HG02981 (cell line): ENCODE measurements at regions not wholly inside any gene's neighbourhood (a gene's known extent, or its start where the extent isn't known, plus 50 kb on each side); places are given as distances from the start of the nearest gene placed in this dataset.
"Not testable (repeated sequence)": the region's sequence is repeated elsewhere in the genome, so short reads cannot be mapped to it uniquely, and the experiment has no call there.

Source experiments
- ATAC-seq: cut with Tn5 transposase; IDR thresholded peaks from one replicate; pipeline ENCODE4 v1.9.1; 2021; ENCODE audit warnings: mild to moderate bottlenecking, moderate library complexity; ENCODE audit not compliant: unreplicated experiment

GRCh38 chr6:22157233-22157632 lies 139.6 kb downstream of the PRL start:
- no peak for ATAC-seq

- ATAC-seq = no peak
Measured at GRCh38 chr6:22164236-22164635, 132.6 kb downstream of the PRL start.

GRCh38 chr6:22171006-22171405 lies 125.8 kb downstream of the PRL start:
- not testable (repeated sequence) for ATAC-seq

GRCh38 chr6:22171885-22172284 lies 125.0 kb downstream of the PRL start:
- ATAC-seq = not testable (repeated sequence)

- ATAC-seq = no peak
Measured at GRCh38 chr6:22173311-22173710, 123.5 kb downstream of the PRL start.

GRCh38 chr6:22180250-22180649 lies 116.6 kb downstream of the PRL start:
- not testable (repeated sequence) for ATAC-seq

- no peak for ATAC-seq
Measured at GRCh38 chr6:22184371-22184770, 112.5 kb downstream of the PRL start.

GRCh38 chr6:22189946-22190345 lies 106.9 kb downstream of the PRL start:
- ATAC-seq = no peak

GRCh38 chr6:22194188-22194921 lies 102.5 kb downstream of the PRL start:
- ATAC-seq = peak; percentile 44

- ATAC-seq = no peak
Measured at GRCh38 chr6:22199771-22200170, 97.1 kb downstream of the PRL start.

GRCh38 chr6:22204153-22204552 lies 92.7 kb downstream of the PRL start:
- no peak for ATAC-seq

GRCh38 chr6:22205266-22205665 lies 91.6 kb downstream of the PRL start:
- no peak for ATAC-seq

- no peak for ATAC-seq
Measured at GRCh38 chr6:22206106-22206505, 90.7 kb downstream of the PRL start.

GRCh38 chr6:22208026-22208425 lies 88.8 kb downstream of the PRL start:
- ATAC-seq = no peak

GRCh38 chr6:22214314-22214713 lies 82.5 kb downstream of the PRL start:
- no peak for ATAC-seq

GRCh38 chr6:22215474-22215873 lies 81.4 kb downstream of the PRL start:
- ATAC-seq = not testable (repeated sequence)

GRCh38 chr6:22218410-22218809 lies 78.4 kb downstream of the PRL start:
- ATAC-seq = no peak

- no peak for ATAC-seq
Measured at GRCh38 chr6:22219925-22220324, 76.9 kb downstream of the PRL start.

GRCh38 chr6:22221211-22221610 lies 75.6 kb downstream of the PRL start:
- ATAC-seq = no peak

GRCh38 chr6:22221630-22222029 lies 75.2 kb downstream of the PRL start:
- ATAC-seq = no peak

- ATAC-seq = no peak
Measured at GRCh38 chr6:22222469-22222868, 74.4 kb downstream of the PRL start.

- no peak for ATAC-seq
Measured at GRCh38 chr6:22227824-22228610, 68.8 kb downstream of the PRL start.
